ENCODE measurements at regions not wholly inside any gene's neighbourhood (a gene's known extent, or its start where the extent isn't known, plus 50 kb on each side); places are given as distances from the start of the nearest gene placed in this dataset.

GRCh38 chr7:54637712-54638396 is 95.7 kb downstream of the VSTM2A start:
- TF ChIP-seq CTCF (IDR thresholded peaks at IDR 0.05): no peak
- no peak for TF ChIP-seq POLR2A (IDR thresholded peaks at IDR 0.05)
- no peak for TF ChIP-seq POLR2AphosphoS5 (IDR thresholded peaks at IDR 0.05)
